ENCODE measurements at regions not wholly inside any gene's neighbourhood (a gene's known extent, or its start where the extent isn't known, plus 50 kb on each side); places are given as distances from the start of the nearest gene placed in this dataset.
"Not testable (repeated sequence)": the region's sequence is repeated elsewhere in the genome, so short reads cannot be mapped to it uniquely, and the experiment has no call there.

DNA sequence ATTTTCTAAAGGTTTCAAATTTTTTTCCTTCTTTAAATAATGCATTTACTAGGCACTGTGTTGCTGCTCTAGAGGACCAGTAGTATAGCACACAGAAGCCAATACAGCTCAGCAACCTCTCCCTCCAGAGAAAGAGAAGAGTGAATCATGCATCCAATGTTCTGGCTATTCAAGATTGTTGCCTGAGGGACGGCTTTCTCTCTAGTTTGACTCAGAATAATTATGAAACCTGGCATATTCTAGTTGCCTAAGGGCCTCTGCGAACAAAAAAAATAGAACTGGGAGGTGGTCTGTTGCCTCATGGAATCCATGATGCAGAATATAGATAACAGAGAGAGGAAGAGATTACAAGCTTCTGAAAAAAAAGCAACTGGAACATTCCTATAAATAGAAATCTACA, 1233.3 kb upstream of the PABPC4L start:
- no peak for DNase-seq

DNA sequence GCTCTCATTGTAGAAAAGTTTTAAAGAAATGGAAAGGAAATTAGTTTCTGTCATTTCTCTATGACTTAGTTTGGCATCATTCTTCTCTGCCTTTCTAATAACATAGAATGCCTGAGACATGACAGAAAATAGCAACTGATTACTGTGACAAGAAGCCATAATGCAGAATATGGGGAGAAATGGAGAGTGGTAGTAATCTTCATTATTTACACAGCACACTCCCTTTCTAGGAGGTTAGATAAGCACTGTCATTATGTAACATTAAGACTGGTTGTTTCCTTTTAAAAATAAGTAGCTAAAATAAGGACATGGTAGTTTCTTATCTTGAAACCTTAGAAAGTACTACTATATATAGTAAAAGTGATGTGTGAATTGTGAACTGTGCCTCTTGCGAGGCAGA, 1227.9 kb upstream of the PABPC4L start:
- DNase-seq: no peak

DNA sequence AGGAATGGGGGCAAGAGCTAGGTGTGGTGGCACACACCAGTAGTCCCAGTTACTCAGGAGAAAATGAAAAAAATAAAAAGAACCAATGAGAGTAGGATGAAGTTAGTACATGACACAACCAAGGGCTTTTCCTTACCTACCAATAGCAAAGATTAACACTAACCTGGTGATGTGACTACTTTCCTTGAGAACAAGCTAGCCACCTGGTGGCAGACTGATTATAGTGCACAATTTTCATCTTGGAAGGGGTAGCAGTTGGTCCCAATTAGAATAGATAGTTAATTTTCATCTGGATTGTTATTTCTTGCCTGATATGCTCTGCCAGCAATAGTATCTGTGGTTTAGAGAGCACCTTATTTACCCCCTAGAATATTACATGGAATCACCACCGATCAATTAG, 1216.8 kb upstream of the PABPC4L start:
- DNase-seq: no peak

DNA sequence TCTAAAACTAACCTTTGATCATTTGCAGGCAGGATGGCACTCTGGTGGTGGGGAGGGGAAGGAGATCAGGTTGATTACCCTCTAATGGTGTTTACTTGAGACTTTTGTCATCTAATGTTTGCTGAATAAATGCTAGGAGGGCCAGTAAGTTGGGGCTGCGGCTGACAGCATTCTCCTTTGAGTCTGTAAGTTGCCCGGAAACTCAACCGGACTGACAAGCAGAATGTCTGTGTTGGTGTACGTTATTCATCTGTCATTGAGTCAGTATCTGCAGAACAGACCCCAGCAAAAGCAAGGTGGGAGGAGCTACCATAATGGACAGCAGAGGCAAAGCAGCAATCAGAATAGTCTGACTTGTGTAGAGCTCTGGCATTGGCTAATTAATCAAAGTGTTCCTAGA, 1210.6 kb upstream of the PABPC4L start:
- no peak for DNase-seq

DNA sequence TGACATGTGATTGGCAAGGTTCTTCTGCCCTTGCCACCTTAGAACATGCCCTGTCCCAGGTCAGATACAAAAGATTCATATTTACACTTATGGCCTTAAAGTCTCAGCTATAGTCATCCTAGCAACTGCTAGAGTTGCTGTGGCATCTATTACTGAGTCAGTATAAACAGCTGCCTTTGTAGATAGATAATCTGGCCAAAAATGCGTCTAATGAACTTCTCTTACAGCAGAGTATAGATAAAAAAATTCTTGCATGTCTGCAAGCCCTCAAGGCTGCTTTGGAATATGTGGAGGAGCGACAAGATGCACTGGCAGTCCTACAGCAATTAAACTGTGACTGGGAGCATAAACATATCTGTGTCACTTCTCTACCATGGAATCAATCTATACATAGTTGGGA, 1209.7 kb upstream of the PABPC4L start:
- no peak for DNase-seq

DNA sequence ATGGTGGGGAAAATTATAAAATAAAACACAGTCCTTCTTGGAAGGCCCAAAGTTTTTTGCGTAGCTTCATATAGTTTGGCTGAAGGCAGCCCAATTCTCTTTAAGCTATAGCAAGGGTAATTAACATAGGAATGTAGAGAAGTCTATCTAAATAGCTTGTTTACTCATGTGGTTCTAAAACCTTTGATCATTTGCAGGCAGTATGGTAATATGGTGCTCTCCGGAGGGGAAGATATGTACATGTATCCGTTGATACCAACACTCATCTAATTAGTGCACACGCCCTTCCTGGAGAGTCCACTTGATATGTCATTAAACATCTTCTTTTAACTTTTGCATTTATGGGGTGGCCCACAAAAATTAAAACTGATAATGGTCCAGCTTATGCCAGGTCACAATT, 1207.7 kb upstream of the PABPC4L start:
- not testable (repeated sequence) for DNase-seq

DNA sequence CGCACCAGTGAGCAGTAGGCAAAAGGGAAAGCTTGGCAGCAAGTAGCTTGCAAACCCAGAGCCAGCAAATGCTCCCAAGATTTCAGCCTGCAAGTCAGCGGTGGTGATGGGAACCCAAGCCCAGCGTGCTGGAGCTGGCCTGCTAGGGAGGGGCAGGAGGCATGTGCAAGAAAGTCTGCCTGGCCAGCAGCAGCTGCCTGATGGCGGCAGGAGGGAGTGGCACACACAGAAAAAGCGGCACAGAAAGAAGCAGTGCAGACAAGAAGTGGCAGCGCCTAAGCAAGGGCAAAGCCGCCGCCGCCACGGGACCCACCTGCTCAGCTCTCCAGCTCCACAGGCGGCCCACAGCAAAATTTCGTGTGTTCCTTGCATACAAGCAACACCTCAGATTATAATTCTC, 1206.5 kb upstream of the PABPC4L start:
- DNase-seq: no peak

DNA sequence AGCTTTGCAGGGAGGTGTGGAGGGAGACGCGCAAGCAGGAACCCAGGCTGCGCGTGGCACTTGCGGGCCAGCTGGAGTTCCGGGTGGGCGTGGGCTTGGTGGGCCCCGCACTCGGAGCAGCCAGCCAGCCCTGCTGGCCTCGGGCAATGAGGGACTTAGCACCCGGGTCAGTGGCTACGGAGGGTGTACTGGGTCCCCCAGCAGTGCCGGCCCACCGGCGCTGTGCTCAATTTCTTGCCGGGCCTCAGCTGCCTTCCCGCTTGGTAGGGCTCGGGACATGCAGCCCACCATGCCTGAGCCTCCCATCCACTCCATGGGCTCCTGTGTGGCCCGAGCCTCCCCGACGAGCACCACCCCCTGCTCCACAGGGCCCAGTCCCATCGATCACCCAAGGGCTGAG, 1205.0 kb upstream of the PABPC4L start:
- DNase-seq: not testable (repeated sequence)

DNA sequence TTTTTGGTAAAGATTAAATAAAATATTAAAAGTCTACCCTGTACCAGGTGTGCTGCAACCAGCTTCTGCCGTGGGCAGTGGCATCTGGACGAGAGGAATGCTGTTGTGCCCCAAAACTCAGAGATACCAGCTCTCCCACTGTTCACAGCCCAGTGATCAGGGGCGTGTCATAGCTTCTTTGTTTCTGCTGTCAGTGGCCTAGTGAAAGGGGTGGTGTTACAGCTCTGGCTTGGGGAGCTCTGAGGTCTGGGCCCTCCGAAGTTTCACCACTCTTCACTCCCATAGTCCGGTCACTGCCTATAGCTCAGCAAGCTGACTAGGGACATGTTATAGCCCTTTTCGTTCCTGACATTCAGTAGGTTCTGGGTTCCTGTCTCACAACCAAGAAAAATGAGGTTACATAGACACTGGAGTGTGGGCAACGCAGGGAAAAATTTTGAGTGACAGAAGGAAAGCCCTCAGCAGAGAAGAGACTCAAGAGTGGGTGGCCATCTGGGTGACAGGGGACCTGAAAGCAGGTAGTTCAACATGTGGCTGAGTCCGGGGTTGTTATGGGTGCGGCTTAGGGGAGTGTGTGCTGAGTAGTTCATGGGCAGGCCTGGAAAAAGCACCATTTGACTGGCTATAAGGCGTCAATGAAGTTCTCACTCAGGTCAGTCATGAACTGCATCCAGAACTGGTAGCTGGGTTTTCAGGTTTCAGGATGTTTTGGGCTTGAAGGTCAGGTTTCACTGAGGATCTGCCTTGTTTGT, 1184.4 kb upstream of the PABPC4L start:
- no peak for DNase-seq

DNA sequence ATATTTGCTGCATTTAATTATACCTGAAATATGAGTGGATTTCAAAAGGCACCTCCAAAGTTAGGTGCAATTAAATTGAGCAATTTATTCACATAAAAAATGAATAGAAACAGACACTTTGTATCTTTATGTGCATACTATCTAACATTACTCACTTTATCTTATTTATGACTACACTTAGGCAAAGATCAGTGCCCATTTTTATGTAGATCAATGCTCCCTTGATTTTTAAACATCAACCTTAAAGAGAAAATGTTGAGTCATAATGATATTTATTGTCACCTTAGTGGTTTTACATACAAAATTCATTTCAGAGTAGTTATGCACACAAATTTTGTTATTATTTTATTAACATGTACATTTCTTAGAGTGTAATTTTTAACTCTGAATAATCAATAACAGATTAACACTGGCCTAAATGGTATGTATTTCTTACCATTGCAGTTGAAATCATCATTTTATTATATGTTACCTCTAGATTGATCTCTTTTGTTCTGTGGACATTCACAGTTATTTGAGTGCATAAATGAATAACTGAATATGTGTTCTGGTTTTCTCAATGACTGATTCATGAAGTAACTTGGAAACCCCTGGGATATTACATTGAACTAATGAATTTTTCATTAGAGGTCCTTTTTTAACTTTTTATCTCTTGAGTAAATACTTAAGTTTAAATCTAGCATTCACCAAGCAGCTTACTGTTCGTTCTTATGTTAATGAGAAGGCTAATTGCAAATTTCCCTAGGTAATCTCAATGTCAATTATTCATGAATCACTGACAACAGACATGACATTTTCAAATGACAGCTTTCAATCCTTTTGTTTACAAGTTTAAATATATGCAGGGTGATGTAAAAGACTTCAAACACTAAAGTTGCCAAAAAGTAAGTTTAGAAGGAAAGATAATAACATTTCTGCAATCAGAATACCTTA, 1182.0 kb upstream of the PABPC4L start:
- no peak for DNase-seq

DNA sequence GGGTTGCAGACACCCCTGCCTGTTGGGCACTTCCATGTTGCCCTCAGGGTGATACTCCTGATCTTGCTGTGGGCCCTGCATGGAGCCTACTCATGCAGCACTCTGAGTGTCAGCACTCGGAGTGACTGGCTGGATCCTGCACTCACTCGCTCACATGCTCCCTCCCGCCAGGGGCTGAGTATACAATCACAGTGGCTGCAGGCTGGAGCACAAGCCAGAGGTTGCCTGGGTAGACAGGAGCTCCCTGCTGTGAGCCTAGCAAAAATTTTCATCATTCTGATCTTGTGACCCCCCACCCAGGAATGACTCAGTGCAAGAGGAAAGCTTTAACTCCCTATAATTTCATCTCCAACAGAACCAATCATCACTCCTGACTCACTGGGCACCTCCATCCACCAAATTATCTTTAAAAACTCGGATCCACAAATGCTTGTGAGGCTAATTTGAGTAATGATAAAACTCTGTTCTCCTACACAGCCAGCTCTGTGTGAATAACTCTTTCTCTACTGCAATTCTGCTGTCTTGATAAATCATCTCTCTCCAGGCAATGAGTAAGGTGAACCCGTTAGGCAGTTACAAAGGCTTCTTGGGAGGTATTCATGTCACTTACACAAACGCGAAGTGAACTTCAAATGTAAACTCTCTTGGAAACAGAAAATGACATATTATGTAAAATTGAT, 1180.8 kb upstream of the PABPC4L start:
- DNase-seq: no peak

DNA sequence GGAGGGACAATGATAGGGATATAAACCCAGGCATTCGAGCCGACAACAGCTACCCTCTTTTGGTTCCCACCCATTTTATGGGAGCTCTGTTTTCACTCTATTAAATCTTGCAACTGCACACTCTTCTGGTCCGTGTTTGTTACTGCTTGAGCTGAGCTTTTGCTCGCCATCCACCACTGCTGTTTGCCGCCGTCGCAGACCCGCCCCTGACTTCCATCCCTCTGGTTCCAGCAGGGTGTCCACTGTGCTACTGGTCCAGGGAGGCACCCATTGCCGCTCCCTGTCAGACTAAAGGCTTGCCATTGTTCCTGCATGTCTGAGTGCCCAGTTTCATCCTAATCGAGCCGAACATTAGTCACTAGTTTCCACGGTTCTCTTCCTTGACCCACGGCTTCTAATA, 1170.5 kb upstream of the PABPC4L start:
- DNase-seq: no peak

DNA sequence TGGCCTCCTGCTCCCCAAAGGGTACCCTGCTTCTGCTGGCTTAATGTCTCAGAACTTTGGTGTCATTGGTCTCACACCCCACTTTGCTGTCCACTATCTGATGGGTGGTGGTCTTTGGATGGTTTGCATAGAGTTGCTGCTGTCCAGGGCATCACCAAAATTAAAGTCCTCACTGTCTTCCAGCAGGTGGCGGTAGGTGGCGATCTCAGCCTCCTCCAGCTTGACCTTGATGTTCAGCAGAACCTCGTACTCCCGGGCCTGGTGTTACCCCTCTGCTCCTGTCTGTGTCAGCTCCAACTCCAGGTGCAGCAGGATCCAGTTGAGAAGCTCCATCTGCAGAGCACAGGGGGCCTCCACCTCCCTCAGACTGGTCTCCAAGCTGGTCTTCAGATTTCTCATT, 1169.5 kb upstream of the PABPC4L start:
- DNase-seq: peak; percentile 13

DNA sequence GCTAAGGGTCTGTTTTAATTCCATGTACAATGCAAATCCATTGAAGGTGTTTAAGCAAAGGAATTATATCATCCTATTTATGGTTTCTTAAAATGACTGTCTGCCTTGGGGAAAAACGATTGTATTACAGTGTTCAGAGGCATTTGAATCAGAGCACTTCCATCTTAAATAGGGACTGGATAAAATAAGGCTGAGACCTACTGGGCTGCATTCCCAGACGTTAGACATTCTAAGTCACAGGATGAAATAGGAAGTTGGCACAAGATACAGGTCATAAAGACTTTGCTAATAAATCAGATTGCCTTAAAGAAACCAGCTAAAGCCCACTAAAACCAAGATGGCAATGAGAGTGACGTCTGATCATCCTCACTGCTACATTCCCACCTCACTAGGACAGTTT, 1167.2 kb upstream of the PABPC4L start:
- no peak for DNase-seq

DNA sequence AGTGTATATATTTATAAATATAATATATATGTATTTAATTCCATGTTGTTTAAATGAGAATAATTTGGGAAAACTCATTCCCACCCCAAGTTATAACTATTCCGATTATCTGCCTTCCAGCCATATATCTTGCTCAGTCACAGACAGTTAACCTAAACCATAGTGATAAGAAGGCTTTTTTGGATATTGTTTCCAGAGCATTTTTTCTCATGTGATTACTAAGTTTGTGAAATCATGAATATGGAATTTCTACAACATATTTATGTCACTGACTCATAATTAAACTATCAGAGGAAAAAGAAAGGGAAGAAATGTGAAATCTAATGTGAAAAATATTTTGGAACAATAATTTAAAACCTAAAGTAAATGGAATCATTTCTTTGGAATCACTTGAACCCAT, 1163.5 kb upstream of the PABPC4L start:
- no peak for DNase-seq

DNA sequence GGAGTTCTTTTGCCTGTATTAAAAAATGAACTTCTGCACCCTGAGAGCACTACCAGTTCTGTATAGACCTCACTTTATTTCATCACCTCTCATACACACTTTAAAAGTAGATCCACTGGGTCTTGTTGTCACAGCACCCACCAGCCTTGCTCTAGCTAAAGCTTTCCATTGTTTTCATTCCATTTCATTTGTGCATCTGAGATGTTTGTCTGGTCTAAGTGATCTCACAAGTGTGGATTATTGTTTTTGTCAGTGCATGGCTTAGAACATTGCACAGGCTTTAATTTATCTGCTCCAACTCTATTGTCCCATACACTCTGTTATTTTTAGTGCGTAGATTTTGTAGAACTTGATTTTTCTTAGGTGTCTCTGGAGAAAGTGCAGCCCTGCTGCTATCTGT, 1157.5 kb upstream of the PABPC4L start:
- no peak for DNase-seq

DNA sequence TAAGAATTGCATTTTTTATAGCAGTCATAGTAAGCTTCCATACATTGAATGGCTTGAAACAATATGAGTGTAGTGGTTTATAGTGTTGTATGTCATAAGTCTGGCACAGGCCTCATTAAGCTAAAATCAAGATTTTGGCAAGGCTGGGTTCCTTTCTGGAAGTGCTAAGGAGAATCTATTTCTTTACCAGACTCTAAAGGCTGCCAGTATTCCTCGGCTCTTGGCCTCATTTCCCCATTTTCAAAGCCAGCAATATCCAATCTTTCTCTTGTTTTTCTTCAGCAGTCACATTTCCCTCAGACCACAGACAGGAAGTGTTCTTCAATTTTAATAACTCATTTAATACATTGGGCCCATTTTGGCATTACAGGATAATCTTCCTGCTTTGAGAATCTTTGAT, 1155.5 kb upstream of the PABPC4L start:
- no peak for DNase-seq

DNA sequence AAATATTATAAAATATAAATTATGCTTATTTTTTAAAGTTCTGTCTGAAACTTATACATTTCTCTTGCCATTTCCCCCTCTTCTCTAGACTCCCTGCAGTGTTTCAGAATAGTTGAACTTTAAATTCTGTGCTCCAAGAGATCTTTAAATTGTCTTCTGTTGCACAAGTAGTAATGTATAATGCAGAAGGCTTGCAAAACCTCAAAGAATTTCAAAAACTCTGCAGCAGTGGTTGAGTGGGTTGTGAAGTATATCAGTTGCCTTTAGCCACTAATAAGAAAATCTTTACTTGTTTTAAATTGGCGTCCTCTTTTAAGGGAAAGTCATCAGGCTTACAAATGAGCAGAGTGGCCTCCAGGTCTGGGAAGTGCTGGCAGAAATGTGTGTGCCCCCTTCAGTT, 1153.3 kb upstream of the PABPC4L start:
- DNase-seq: no peak

DNA sequence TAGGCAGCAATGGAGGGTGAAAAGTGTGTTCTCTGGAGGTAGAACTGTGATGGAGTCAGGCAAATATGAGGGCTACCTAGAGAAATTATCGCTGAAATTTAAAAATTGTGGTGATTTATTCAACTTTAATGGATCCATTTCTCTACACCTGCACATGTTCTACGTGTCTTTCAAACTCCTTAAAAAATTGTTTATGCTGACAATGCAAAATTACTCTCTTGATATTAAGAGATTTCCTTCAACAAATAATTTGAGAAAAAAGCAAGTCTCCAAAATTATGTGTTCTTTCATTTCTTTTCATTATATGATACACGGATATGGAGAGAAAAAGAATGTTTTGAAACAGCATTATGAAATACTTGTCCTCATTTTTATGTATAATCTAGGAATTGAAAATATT, 1151.4 kb upstream of the PABPC4L start:
- DNase-seq: no peak

DNA sequence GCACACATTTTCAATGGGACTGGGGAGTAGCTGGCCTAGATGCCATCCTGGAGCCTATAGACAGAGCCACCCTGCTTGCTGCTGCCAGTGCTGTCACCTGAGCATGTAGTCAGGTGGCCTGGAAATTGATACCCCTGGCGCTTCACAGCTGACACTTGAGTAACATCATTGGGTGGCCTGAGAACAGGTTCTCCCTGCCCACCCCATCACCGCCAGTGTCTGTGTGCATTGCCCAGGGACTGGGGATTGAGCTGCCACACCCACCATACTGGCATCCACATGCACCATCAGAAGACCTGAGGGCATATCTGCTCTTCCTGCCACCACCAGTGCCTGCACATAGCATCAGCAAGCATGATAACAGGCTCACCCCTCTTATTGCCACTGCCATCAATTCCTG, 1142.9 kb upstream of the PABPC4L start:
- DNase-seq: no peak

DNA sequence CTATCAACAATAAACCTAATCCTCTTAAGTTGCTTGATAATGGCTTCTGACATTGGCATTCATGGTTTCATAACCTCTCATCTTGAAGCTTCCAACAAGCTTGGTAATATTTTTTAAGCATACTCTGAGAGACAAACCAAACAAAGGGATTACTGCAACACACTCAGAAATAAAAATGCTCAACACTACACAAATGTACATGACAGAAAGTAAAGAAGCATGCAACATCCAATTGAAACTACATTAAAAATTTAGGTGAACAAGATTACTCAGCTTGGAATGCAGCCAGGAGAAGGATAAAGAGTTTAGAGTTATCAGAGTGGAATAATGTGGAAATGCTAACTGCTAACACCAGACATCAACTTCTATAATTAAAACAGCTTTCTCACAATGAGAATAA, 1136.6 kb upstream of the PABPC4L start:
- no peak for DNase-seq

DNA sequence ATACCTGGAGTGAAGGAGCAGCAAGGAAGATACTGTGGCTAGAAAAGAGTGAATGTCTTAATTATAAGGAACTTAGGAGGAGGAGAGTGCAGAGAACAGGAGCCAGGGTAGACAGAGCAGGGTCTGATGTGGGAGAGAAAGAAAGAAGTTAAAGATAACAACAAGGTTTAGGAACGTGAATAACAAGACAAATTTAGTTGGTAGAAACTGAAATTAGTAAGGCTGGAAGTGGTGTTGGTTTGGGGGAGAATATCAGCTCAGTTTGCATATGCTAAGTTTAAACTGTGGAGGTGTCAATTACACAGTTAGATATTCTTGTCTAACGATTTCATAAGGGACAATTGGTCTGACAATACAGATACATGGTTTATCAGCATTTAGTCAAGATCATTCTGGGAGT, 1123.7 kb upstream of the PABPC4L start:
- no peak for DNase-seq

DNA sequence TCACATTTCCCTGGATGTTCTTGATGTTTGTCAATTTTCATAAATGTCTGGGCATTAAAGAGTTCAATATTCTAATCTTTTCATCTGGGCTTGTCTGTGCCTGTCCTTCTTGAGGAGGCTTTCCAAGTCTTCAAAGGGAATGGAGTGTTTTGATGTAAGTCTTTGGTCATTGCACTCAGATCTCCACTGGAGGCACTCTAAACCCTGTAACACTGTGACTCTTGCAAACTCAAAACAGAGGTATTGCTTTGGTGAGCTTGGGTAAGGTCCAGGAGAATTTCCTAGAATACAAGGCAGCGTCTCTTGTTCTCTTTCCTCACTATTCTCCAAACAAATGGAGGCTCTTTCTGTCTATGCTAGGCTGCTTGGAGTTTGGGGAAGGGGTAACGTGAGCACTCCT, 1118.1 kb upstream of the PABPC4L start:
- DNase-seq: no peak

DNA sequence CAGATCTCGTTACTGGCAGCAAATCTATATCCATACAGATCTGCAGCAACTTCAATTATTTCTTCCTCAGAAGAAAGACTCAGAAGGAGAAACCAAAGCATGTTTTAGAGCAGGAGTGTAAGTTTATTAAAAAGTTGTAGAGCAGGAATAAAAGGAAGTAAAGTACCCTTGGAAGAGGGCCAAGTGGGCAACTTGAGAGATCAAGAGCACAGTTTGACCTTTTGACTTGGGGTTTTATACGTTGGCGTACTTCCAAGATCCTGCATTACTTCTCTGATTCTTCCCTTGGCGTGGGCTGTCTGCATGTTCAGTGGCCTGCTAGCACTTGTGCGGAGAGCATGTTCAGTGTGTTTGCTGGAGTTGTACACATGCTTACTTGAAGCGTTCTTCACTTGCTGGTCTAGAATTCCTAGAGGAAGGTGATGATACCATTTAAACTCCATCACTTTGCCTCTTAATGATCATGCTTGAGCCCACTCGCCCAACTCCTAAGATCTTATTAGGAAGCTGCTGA, 1114.7 kb upstream of the PABPC4L start:
- DNase-seq: no peak

Measured in activated CD4-positive, alpha-beta T cell treated with anti-CD3 and anti-CD28 coated beads, Interleukin-2, Interleukin-6, amounts not matched to agents 100 ng/mL and 50 ng/mL, durations not matched to agents 16 hours and 8 hours (primary cell).